ENCODE measurements at regions not wholly inside any gene's neighbourhood (a gene's known extent, or its start where the extent isn't known, plus 50 kb on each side); places are given as distances from the start of the nearest gene placed in this dataset.

DNA sequence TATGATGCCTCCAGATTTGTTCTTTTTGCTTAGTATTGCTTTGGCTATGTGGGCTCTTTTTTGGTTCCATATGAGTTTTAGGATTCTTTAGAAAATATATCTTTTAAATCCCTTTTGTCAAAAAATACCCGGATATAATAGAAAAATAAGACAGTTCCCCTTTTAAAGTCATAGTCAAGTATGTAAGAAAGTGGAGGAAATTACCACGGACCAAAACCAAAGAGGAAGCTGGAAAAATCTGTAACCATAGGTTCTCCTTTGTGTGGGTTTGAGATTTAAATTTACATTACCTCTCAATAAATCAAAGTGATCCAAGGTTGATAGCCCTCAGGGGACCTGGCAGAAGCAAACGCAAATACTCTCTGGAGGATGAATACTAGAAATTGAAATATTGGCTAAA lies 58.3 kb upstream of the PACRGL start:
- no peak for DNase-seq (ENCODE audit: low read depth in 3 of 3)

DNA sequence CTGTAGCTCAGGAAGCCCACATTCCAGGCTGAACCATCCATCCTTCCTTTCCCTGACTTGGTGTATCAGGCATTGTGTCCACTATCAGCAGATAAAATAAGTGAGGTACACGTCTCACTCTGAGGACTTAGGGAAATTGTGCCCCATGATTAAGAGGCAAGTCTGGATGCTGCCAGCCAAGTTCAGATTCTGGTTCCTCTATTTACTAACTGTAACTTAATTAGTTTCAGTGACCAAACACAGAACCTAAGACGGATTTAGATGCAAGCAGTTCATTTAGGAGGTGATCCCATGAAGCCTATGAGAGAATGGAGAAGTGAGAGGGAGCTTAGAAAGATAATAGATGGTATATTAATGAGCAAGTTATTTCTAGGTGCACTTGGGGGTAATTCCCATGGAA lies 56.6 kb upstream of the PACRGL start:
- DNase-seq (ENCODE audit: low read depth in 3 of 3) = no peak

DNA sequence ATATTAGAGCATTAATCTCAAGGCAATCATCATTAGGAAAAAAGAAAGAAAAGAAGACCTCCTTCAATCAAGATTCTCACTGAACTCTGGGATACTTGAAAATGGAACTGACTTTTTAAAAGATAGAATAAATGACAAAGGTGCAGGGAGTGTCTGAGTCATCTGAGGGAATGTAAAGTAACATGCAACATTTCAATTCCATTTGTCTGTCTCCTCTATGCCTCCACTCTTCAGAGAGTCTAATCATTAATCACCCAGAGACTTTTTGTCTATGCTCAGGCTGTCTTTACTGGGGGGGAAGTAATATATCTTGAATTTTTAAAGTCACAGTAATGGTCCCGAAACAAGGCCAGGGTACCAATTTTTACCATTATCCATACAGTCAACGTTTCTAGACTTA lies 55.0 kb upstream of the PACRGL start:
- no peak for DNase-seq (ENCODE audit: low read depth in 3 of 3)

DNA sequence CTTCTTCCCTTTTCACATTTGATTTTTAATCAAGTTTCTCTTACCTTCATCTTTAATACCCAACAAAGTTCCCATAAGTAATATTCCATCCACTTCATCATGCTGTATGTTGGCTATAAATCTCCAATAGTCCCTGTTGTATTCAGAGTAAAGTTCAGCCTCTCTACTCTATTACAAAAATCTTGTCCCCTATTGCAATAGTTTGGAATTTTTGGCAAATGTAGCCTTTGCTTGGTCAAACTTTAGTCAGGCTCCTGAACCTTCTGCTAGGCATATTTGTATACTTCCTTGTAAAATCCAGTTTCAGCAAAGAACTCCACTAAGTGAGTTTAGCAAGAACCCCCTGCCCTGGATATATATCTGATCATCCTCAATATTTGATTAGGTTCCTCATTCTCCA lies 54.0 kb upstream of the PACRGL start:
- DNase-seq (ENCODE audit: low read depth in 3 of 3) = no peak
